HG03571 (cell line): ENCODE measurements at regions not wholly inside any gene's neighbourhood (a gene's known extent, or its start where the extent isn't known, plus 50 kb on each side); places are given as distances from the start of the nearest gene placed in this dataset.
"Not testable (repeated sequence)": the region's sequence is repeated elsewhere in the genome, so short reads cannot be mapped to it uniquely, and the experiment has no call there.

ENCODE experiments used
- ATAC-seq: cut with Tn5 transposase; IDR thresholded peaks from one replicate; pipeline ENCODE4 v1.9.1; 2021; ENCODE audit not compliant: unreplicated experiment

- not testable (repeated sequence) for ATAC-seq
These were observed 708.4 kb downstream of the XPNPEP1 start for GRCh38 chr10:109214891-109215290.

GRCh38 chr10:109207361-109207760 lies 716.0 kb downstream of the XPNPEP1 start:
- ATAC-seq: no peak

GRCh38 chr10:109205929-109206585 lies 717.3 kb downstream of the XPNPEP1 start:
- ATAC-seq: no peak

- ATAC-seq: no peak
These were observed 719.5 kb downstream of the XPNPEP1 start for GRCh38 chr10:109203646-109204353.

- no peak for ATAC-seq
These were observed 721.2 kb downstream of the XPNPEP1 start for GRCh38 chr10:109202111-109202510.

GRCh38 chr10:109200646-109201045 lies 722.7 kb downstream of the XPNPEP1 start:
- ATAC-seq: no peak

GRCh38 chr10:109191823-109192222 lies 731.5 kb downstream of the XPNPEP1 start:
- no peak for ATAC-seq

GRCh38 chr10:109191341-109191740 lies 732.0 kb downstream of the XPNPEP1 start:
- ATAC-seq: no peak

GRCh38 chr10:109187677-109188076 lies 735.6 kb downstream of the XPNPEP1 start:
- no peak for ATAC-seq

GRCh38 chr10:109183366-109183765 lies 739.9 kb downstream of the XPNPEP1 start:
- no peak for ATAC-seq

GRCh38 chr10:109178591-109178990 lies 744.7 kb downstream of the XPNPEP1 start:
- no peak for ATAC-seq

GRCh38 chr10:109174526-109174925 lies 748.8 kb downstream of the XPNPEP1 start:
- no peak for ATAC-seq

GRCh38 chr10:109173937-109174336 lies 749.4 kb downstream of the XPNPEP1 start:
- ATAC-seq: no peak

- ATAC-seq: no peak
These were observed 750.2 kb downstream of the XPNPEP1 start for GRCh38 chr10:109173121-109173520.

- ATAC-seq: no peak
These were observed 756.4 kb downstream of the XPNPEP1 start for GRCh38 chr10:109166935-109167334.

GRCh38 chr10:109159351-109159750 lies 764.0 kb downstream of the XPNPEP1 start:
- no peak for ATAC-seq

- no peak for ATAC-seq
These were observed 766.9 kb downstream of the XPNPEP1 start for GRCh38 chr10:109156396-109156795.

GRCh38 chr10:109149666-109150350 lies 773.5 kb downstream of the XPNPEP1 start:
- no peak for ATAC-seq

- no peak for ATAC-seq
These were observed 795.9 kb downstream of the XPNPEP1 start for GRCh38 chr10:109127363-109127762.

- ATAC-seq: no peak
These were observed 796.8 kb downstream of the XPNPEP1 start for GRCh38 chr10:109126541-109126940.

GRCh38 chr10:109126016-109126415 lies 797.3 kb downstream of the XPNPEP1 start:
- ATAC-seq: no peak

- ATAC-seq: no peak
These were observed 808.1 kb downstream of the XPNPEP1 start for GRCh38 chr10:109115179-109115578.
